Endothelial cell of umbilical vein (primary cell): ENCODE measurements at regions not wholly inside any gene's neighbourhood (a gene's known extent, or its start where the extent isn't known, plus 50 kb on each side); places are given as distances from the start of the nearest gene placed in this dataset.

Source experiments
- EZH2 ChIP-seq: IDR thresholded peaks from 2 replicates; pipeline ENCODE4 v1.6.1; 2012; ENCODE audit warnings: borderline replicate concordance, low read depth, mild to moderate bottlenecking, moderate library complexity, low read length, inconsistent platforms; ENCODE audit not compliant: severe bottlenecking
- GATA2 ChIP-seq: IDR thresholded peaks from 2 replicates; pipeline ENCODE4 v1.7.0; 2011; ENCODE audit warnings: low read depth, mild to moderate bottlenecking, moderate library complexity, mixed read lengths, low read length; ENCODE audit not compliant: insufficient read length, insufficient read depth
- JUN ChIP-seq: IDR thresholded peaks from 2 replicates; pipeline ENCODE4 v1.6.1; 2011; ENCODE audit warnings: borderline replicate concordance, low read depth; ENCODE audit not compliant: insufficient read length, insufficient read depth
- POLR2A ChIP-seq: IDR thresholded peaks from 2 replicates; pipeline ENCODE4 v1.6.1; 2012; ENCODE audit warnings: low read depth, mild to moderate bottlenecking, control low read depth, low read length
- POLR2AphosphoS5 ChIP-seq: IDR thresholded peaks from 2 replicates; pipeline ENCODE4 v1.6.1; 2012; ENCODE audit warnings: low read depth, mild to moderate bottlenecking, control low read depth, low read length, moderate library complexity; ENCODE audit not compliant: insufficient read depth
- TF ChIP-seq, protein P1 (sequence below), 2 donors: IDR thresholded peaks; 1 replicate in 1 of 2; 2 replicates in 1 of 2; pipeline ENCODE4 v1.5.1; 2011; ENCODE audit warnings: low read length in 2 of 2, mild to moderate bottlenecking in 2 of 2, moderate library complexity in 2 of 2, control low read depth in 1 of 2, inconsistent platforms in 1 of 2, low read depth in 1 of 2; ENCODE audit not compliant: insufficient read depth in 1 of 2; ENCODE audit errors: extremely low read depth in 1 of 2
- TF ChIP-seq, protein P2 (sequence below): IDR thresholded peaks from 2 replicates; pipeline ENCODE4 v1.6.1; 2011; ENCODE audit not compliant: insufficient read depth, insufficient read length

DNA sequence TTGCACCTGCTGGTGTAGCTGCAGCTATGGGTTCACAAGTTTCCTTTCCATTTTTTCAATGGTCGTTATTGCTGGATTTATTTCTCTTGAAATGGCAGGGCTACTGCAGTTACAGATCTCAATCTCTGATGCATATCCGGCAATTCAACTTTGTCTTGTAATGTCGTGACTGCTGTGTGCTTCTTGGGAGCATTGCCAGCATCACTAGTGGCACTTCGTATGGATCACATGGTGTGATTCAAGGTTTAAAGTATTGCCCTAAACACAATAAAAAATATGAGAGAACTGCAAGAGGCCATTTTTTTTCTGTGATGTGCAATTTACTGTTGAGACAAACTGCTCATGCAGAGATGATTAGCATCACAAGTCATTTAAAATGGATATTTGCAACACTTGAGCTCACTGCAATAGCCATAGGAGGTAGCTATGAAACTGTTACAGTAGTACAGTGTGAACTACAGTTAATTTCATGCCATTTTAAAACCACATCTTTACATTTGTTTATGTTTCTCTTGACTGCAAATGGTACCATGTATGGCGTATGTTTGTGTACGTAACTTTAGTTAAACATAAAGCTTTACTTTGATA lies 217.4 kb upstream of the PDE3A start:
- TF ChIP-seq, protein P1, sequence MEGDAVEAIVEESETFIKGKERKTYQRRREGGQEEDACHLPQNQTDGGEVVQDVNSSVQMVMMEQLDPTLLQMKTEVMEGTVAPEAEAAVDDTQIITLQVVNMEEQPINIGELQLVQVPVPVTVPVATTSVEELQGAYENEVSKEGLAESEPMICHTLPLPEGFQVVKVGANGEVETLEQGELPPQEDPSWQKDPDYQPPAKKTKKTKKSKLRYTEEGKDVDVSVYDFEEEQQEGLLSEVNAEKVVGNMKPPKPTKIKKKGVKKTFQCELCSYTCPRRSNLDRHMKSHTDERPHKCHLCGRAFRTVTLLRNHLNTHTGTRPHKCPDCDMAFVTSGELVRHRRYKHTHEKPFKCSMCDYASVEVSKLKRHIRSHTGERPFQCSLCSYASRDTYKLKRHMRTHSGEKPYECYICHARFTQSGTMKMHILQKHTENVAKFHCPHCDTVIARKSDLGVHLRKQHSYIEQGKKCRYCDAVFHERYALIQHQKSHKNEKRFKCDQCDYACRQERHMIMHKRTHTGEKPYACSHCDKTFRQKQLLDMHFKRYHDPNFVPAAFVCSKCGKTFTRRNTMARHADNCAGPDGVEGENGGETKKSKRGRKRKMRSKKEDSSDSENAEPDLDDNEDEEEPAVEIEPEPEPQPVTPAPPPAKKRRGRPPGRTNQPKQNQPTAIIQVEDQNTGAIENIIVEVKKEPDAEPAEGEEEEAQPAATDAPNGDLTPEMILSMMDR (IDR thresholded peaks at IDR 0.05; ENCODE audit: extremely low read depth in 1 of 2, insufficient read depth in 1 of 2, low read depth in 1 of 2, low read length in 2 of 2): no peak
- peak; percentile 65 for TF ChIP-seq POLR2AphosphoS5
- no peak for TF ChIP-seq POLR2A
- TF ChIP-seq JUN: peak; percentile 73
- TF ChIP-seq, protein P2, sequence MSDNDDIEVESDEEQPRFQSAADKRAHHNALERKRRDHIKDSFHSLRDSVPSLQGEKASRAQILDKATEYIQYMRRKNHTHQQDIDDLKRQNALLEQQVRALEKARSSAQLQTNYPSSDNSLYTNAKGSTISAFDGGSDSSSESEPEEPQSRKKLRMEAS: peak; percentile 68
- TF ChIP-seq EZH2: no peak
- peak; percentile 99 for TF ChIP-seq GATA2
